NK-92 treated with Interleukin-12 subunit alpha and Interleukin-12 subunit beta, amount 100 ng/mL, for 24 hours (cell line): ENCODE measurements at regions not wholly inside any gene's neighbourhood (a gene's known extent, or its start where the extent isn't known, plus 50 kb on each side); places are given as distances from the start of the nearest gene placed in this dataset.
"Not testable (repeated sequence)": the region's sequence is repeated elsewhere in the genome, so short reads cannot be mapped to it uniquely, and the experiment has no call there.

Experiments
- DNase-seq: peaks from one replicate; lab custom pipeline; 2025; lab: John Stamatoyannopoulos, UW

- DNase-seq: no peak
Observed at GRCh38 chr14:65966188-65966587, 520.0 kb upstream of the CCDC196 start.

GRCh38 chr14:65972346-65972870, 513.8 kb upstream of the CCDC196 start:
- no peak for DNase-seq

- DNase-seq: no peak
Observed at GRCh38 chr14:65972891-65973290, 513.3 kb upstream of the CCDC196 start.

- DNase-seq: no peak
Observed at GRCh38 chr14:65975865-65976264, 510.3 kb upstream of the CCDC196 start.

GRCh38 chr14:65976761-65977404, 509.3 kb upstream of the CCDC196 start:
- DNase-seq: no peak

GRCh38 chr14:65981192-65981843, 504.9 kb upstream of the CCDC196 start:
- no peak for DNase-seq

GRCh38 chr14:65986041-65986440, 500.1 kb upstream of the CCDC196 start:
- no peak for DNase-seq

GRCh38 chr14:65989981-65990380, 496.2 kb upstream of the CCDC196 start:
- no peak for DNase-seq

GRCh38 chr14:65991104-65991503, 495.1 kb upstream of the CCDC196 start:
- no peak for DNase-seq

GRCh38 chr14:65991935-65992334, 494.2 kb upstream of the CCDC196 start:
- not testable (repeated sequence) for DNase-seq

GRCh38 chr14:65993103-65993502, 493.1 kb upstream of the CCDC196 start:
- DNase-seq: no peak

GRCh38 chr14:65993996-65994395, 492.2 kb upstream of the CCDC196 start:
- DNase-seq: no peak

GRCh38 chr14:65997347-65997746, 488.8 kb upstream of the CCDC196 start:
- DNase-seq: no peak

- no peak for DNase-seq
Observed at GRCh38 chr14:65999865-66000264, 486.3 kb upstream of the CCDC196 start.

- no peak for DNase-seq
Observed at GRCh38 chr14:66000766-66001165, 485.4 kb upstream of the CCDC196 start.

- DNase-seq: no peak
Observed at GRCh38 chr14:66001356-66001755, 484.8 kb upstream of the CCDC196 start.

GRCh38 chr14:66003082-66003730, 483.0 kb upstream of the CCDC196 start:
- no peak for DNase-seq

GRCh38 chr14:66005900-66006434, 480.2 kb upstream of the CCDC196 start:
- no peak for DNase-seq

- no peak for DNase-seq
Observed at GRCh38 chr14:66008631-66009030, 477.5 kb upstream of the CCDC196 start.

- DNase-seq: no peak
Observed at GRCh38 chr14:66009089-66009488, 477.1 kb upstream of the CCDC196 start.

- no peak for DNase-seq
Observed at GRCh38 chr14:66010695-66011094, 475.5 kb upstream of the CCDC196 start.

- no peak for DNase-seq
Observed at GRCh38 chr14:66011855-66012254, 474.3 kb upstream of the CCDC196 start.

GRCh38 chr14:66013607-66014006, 472.6 kb upstream of the CCDC196 start:
- not testable (repeated sequence) for DNase-seq
